Panc1 (cell line): ENCODE measurements at regions not wholly inside any gene's neighbourhood (a gene's known extent, or its start where the extent isn't known, plus 50 kb on each side); places are given as distances from the start of the nearest gene placed in this dataset.

Experiments
- ATAC-seq: fragments of 200-7000 bp; cut with Tn5 transposase; 2 replicates; pipeline ENCODE4 v1.9.1; 2020; ENCODE audit warnings: mild to moderate bottlenecking, moderate library complexity
- BruUV-seq: library from RNA; stranded (reverse); fragments of 400-500 nt; replicated peaks from 2 replicates; lab custom pipeline; 2021; lab: Mats Ljungman, UMichigan
- CTCF ChIA-PET: fragments of 300-600 bp; sonication (Branson Sonifier 250); formaldehyde crosslinking; loops from one replicate; lab custom pipeline; 2022; ENCODE audit warnings: antibody characterized with exemption; lab: Charles Lee
- POLR2A ChIA-PET: fragments of 300-600 bp; sonication (Branson Sonifier 250); formaldehyde crosslinking; loops from one replicate; lab custom pipeline; 2022; ENCODE audit warnings: antibody characterized with exemption; lab: Charles Lee
- DNase-seq: peaks from one replicate; pipeline ENCODE4 v3.0.0-alpha.2; 2010; ENCODE audit warnings: low read depth, low spot score
- H3K27ac ChIP-seq: 2 replicates; pipeline ENCODE4 v1.5.1; 2011; ENCODE audit warnings: mild to moderate bottlenecking, low read length, inconsistent platforms
- H3K27me3 ChIP-seq: fragments of 200-500 bp; sonication (Bioruptor generic); 2 replicates; pipeline ENCODE4 v1.6.0; 2014; ENCODE audit warnings: low read length, inconsistent platforms; ENCODE audit not compliant: control insufficient read depth, insufficient read depth
- H3K36me3 ChIP-seq: fragments of 200-500 bp; sonication (Bioruptor generic); 2 replicates; pipeline ENCODE4 v1.5.1; 2014; ENCODE audit warnings: inconsistent platforms, mild to moderate bottlenecking, low read length, moderate library complexity; ENCODE audit not compliant: control insufficient read depth, insufficient read depth
- H3K4me1 ChIP-seq: 2 replicates; pipeline ENCODE4 v1.5.1; 2011; ENCODE audit warnings: inconsistent platforms, mild to moderate bottlenecking, low read length, moderate library complexity; ENCODE audit not compliant: control insufficient read depth, insufficient read depth
- H3K4me3 ChIP-seq, 2 experiments: 2 replicates each; pipeline ENCODE4 v1.5.1; 2011 to 2012; ENCODE audit warnings: low read depth in 2 of 2, low read length in 2 of 2, mild to moderate bottlenecking in 2 of 2, inconsistent platforms in 1 of 2, moderate library complexity in 1 of 2
- H3K9me3 ChIP-seq: fragments of 200-500 bp; sonication (Bioruptor generic); 2 replicates; pipeline ENCODE4 v1.5.1; 2014; ENCODE audit warnings: low read depth, mild to moderate bottlenecking, inconsistent platforms, low read length, moderate library complexity; ENCODE audit not compliant: control insufficient read depth, insufficient read depth
- CTCF ChIP-seq: fragments of 450-650 bp; IDR thresholded peaks from 2 replicates; pipeline ENCODE4 v1.5.1; 2017; ENCODE audit warnings: mild to moderate bottlenecking
- POLR2AphosphoS5 ChIP-seq: IDR thresholded peaks from 2 replicates; pipeline ENCODE4 v1.6.1; 2012; ENCODE audit warnings: mild to moderate bottlenecking, low read depth, low read length, moderate library complexity
- REST ChIP-seq, 2 experiments: IDR thresholded peaks; 2 replicates each; pipeline ENCODE4 v1.6.1; 2011 to 2012; ENCODE audit warnings: low read depth in 2 of 2, control low read depth in 1 of 2, low read length in 1 of 2, mild to moderate bottlenecking in 1 of 2, moderate library complexity in 1 of 2; ENCODE audit not compliant: insufficient read depth in 1 of 2
- SIN3A ChIP-seq: IDR thresholded peaks from 2 replicates; pipeline ENCODE4 v1.6.1; 2012; ENCODE audit warnings: low read depth, mild to moderate bottlenecking, low read length, moderate library complexity, borderline replicate concordance; ENCODE audit not compliant: insufficient read depth
- TCF7L2 ChIP-seq: IDR thresholded peaks from 2 replicates; pipeline ENCODE4 v1.6.1; 2011; ENCODE audit warnings: mild to moderate bottlenecking, low read depth, low read length, inconsistent platforms
- in situ Hi-C: cut with HindIII; loops from 2 replicates; pipeline ENCODE4 v1.10.0; 2016; ENCODE audit warnings: low sequenced_read_pairs, low pct_unique_long_range_greater_than_20kb
- intact Hi-C: fragments of 100-400 bp; cut with micrococcal nuclease; formaldehyde crosslinking; loops from one replicate; pipeline ENCODE4 v1.10.0; 2022; ENCODE audit not compliant: unreplicated experiment

- H3K9me3 ChIP-seq: no peaks in the 10 kb centered on the region
- in situ Hi-C loops: no loop called here
- no peaks in the 10 kb centered on the region for H3K4me1 ChIP-seq
- H3K4me3 ChIP-seq: no peak overlapping the region
- no peak overlapping the region for H3K27ac ChIP-seq
- intact Hi-C loops: no loop called here
- CTCF ChIA-PET: no interaction called here
- no peaks in the 10 kb centered on the region for H3K27me3 ChIP-seq
- no peak for ATAC-seq
- BruUV-seq: no TSS peak
- POLR2A ChIA-PET: no interaction called here
- TF ChIP-seq SIN3A (no peak), REST (IDR thresholded peaks at IDR 0.05; ENCODE audit: insufficient read depth in 1 of 2, low read depth in 2 of 2, low read length in 1 of 2) (no peak), POLR2AphosphoS5 (no peak), CTCF (no peak), TCF7L2 (no peak)
- H3K36me3 ChIP-seq: no peaks in the 10 kb centered on the region
- no peak for DNase-seq
Observed at GRCh38 chr4:164108971-164109370, 614.5 kb downstream of the TMA16 start.

GRCh38 chr4:164109503-164109902 is 615.0 kb downstream of the TMA16 start:
- H3K4me3 ChIP-seq: no peak overlapping the region
- H3K27me3 ChIP-seq: no peaks in the 10 kb centered on the region
- CTCF ChIA-PET: no interaction called here
- no peaks in the 10 kb centered on the region for H3K9me3 ChIP-seq
- H3K36me3 ChIP-seq: no peaks in the 10 kb centered on the region
- TF ChIP-seq CTCF (no peak), REST (IDR thresholded peaks at IDR 0.05; ENCODE audit: insufficient read depth in 1 of 2, low read depth in 2 of 2, low read length in 1 of 2) (no peak)
- intact Hi-C loops: no loop called here
- in situ Hi-C loops: no loop called here
- no peak overlapping the region for H3K27ac ChIP-seq
- BruUV-seq: no TSS peak
- no peak for ATAC-seq
- POLR2A ChIA-PET: no interaction called here
- no peaks in the 10 kb centered on the region for H3K4me1 ChIP-seq
- DNase-seq: no peak
